HepG2 (cell line): ENCODE measurements at regions not wholly inside any gene's neighbourhood (a gene's known extent, or its start where the extent isn't known, plus 50 kb on each side); places are given as distances from the start of the nearest gene placed in this dataset.

Experiments
- FOSL2 ChIP-seq: sonication (generic); formaldehyde crosslinking; IDR thresholded peaks from 2 replicates; pipeline ENCODE4 v1.4.0; 2020; ENCODE audit warnings: missing genetic modification reagents
- HCFC1 ChIP-seq: fragments of 150-350 bp; IDR thresholded peaks from 2 replicates; pipeline ENCODE4 v1.6.1; 2014; ENCODE audit warnings: low read depth, low read length
- HMG20B ChIP-seq: conservative IDR thresholded peaks from 2 replicates; pipeline ENCODE4 v1.6.1; 2016; ENCODE audit warnings: missing genetic modification reagents, missing compliant biosample characterization
- HNF4G ChIP-seq, 2 experiments: sonication (generic) in 1 of 2; formaldehyde crosslinking in 1 of 2; IDR thresholded peaks; 2 replicates each; pipeline versions ENCODE4 v1.4.0 to v1.6.1; 2011 to 2020; ENCODE audit warnings: borderline replicate concordance in 2 of 2, low read depth in 2 of 2, mild to moderate bottlenecking in 2 of 2, low read length in 1 of 2, missing genetic modification reagents in 1 of 2, moderate library complexity in 1 of 2
- HNRNPK ChIP-seq: fragments of 200-400 bp; formaldehyde crosslinking; IDR thresholded peaks from 2 replicates; pipeline ENCODE4 v1.6.1; 2018; ENCODE audit warnings: low read length, low read depth, moderate library complexity, mild to moderate bottlenecking; ENCODE audit not compliant: poor library complexity, severe bottlenecking
- ISX ChIP-seq: sonication (generic); formaldehyde crosslinking; conservative IDR thresholded peaks from 2 replicates; pipeline ENCODE4 v1.5.0; 2020; ENCODE audit warnings: missing genetic modification reagents
- SMAD1 ChIP-seq: sonication (generic); formaldehyde crosslinking; IDR thresholded peaks from 2 replicates; pipeline ENCODE4 v1.4.0; 2020; ENCODE audit warnings: missing genetic modification reagents, low read depth, mild to moderate bottlenecking, borderline replicate concordance
- ZNF670 ChIP-seq: sonication (generic); formaldehyde crosslinking; IDR thresholded peaks from 2 replicates; pipeline ENCODE4 v1.8.0; 2022; ENCODE audit warnings: mild to moderate bottlenecking, missing genetic modification reagents, borderline replicate concordance
- ZNF781 ChIP-seq: sonication (generic); formaldehyde crosslinking; IDR thresholded peaks from 2 replicates; pipeline ENCODE4 v1.5.1; 2020; ENCODE audit warnings: borderline replicate concordance, mild to moderate bottlenecking, missing genetic modification reagents; ENCODE audit errors: not compliant biosample characterization
- TF ChIP-seq, protein P1 (sequence below): sonication (generic); formaldehyde crosslinking; IDR thresholded peaks from 2 replicates; pipeline ENCODE4 v1.4.0; 2020; ENCODE audit warnings: mild to moderate bottlenecking, missing genetic modification reagents
- TF ChIP-seq, protein P2 (sequence below): sonication (generic); formaldehyde crosslinking; IDR thresholded peaks from 2 replicates; pipeline ENCODE4 v1.5.0; 2020; ENCODE audit warnings: missing genetic modification reagents, mild to moderate bottlenecking, borderline replicate concordance
- TF ChIP-seq, protein P3 (sequence below): sonication (generic); formaldehyde crosslinking; IDR thresholded peaks from 2 replicates; pipeline ENCODE4 v1.5.1; 2020; ENCODE audit warnings: missing genetic modification reagents, mild to moderate bottlenecking, borderline replicate concordance
- TF ChIP-seq, protein P4 (sequence below): sonication (generic); formaldehyde crosslinking; IDR thresholded peaks from 2 replicates; pipeline ENCODE4 v1.5.1; 2020; ENCODE audit warnings: missing genetic modification reagents, mild to moderate bottlenecking, borderline replicate concordance
- TF ChIP-seq, protein P5 (sequence below): sonication (generic); formaldehyde crosslinking; IDR thresholded peaks from 2 replicates; pipeline ENCODE4 v1.5.0; 2020; ENCODE audit warnings: mild to moderate bottlenecking, low read depth, missing genetic modification reagents, borderline replicate concordance

DNA sequence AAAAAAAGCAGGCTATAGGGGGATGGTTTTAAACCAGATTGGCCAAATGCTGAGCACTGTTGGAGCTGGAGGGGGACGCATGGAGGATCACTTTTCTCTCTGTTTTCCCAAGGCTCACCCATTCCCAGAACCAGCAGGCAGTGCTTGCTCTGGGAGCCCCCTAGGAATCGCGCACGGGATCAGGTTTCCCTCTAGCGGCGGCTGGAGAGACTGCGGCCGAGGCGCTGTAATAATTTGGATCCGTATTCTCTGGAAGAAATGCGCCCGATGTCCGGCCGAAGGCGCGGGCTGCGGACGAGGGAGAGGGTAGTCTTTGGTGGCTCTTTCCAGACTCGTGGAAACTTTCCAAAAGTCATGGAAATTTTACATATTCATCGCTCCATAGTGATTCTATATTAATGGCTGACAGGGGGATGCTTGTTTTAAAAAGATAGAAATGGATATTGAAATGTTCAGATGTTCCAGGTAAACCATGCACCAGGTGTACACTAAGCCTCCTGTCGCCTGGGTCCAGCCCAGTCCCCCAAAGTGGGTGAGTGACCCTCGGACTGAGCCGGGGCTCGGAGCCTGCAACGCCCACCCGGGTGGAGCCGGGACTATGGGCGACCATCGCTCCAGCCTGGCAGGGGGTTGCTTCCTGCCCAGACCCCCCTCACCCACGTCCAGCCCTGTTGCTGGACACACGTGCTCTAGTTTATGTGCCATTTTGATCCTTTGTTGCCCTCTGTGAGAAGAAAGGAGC lies 78.7 kb upstream of the PHACTR3 start (continued):
- TF ChIP-seq, protein P1, sequence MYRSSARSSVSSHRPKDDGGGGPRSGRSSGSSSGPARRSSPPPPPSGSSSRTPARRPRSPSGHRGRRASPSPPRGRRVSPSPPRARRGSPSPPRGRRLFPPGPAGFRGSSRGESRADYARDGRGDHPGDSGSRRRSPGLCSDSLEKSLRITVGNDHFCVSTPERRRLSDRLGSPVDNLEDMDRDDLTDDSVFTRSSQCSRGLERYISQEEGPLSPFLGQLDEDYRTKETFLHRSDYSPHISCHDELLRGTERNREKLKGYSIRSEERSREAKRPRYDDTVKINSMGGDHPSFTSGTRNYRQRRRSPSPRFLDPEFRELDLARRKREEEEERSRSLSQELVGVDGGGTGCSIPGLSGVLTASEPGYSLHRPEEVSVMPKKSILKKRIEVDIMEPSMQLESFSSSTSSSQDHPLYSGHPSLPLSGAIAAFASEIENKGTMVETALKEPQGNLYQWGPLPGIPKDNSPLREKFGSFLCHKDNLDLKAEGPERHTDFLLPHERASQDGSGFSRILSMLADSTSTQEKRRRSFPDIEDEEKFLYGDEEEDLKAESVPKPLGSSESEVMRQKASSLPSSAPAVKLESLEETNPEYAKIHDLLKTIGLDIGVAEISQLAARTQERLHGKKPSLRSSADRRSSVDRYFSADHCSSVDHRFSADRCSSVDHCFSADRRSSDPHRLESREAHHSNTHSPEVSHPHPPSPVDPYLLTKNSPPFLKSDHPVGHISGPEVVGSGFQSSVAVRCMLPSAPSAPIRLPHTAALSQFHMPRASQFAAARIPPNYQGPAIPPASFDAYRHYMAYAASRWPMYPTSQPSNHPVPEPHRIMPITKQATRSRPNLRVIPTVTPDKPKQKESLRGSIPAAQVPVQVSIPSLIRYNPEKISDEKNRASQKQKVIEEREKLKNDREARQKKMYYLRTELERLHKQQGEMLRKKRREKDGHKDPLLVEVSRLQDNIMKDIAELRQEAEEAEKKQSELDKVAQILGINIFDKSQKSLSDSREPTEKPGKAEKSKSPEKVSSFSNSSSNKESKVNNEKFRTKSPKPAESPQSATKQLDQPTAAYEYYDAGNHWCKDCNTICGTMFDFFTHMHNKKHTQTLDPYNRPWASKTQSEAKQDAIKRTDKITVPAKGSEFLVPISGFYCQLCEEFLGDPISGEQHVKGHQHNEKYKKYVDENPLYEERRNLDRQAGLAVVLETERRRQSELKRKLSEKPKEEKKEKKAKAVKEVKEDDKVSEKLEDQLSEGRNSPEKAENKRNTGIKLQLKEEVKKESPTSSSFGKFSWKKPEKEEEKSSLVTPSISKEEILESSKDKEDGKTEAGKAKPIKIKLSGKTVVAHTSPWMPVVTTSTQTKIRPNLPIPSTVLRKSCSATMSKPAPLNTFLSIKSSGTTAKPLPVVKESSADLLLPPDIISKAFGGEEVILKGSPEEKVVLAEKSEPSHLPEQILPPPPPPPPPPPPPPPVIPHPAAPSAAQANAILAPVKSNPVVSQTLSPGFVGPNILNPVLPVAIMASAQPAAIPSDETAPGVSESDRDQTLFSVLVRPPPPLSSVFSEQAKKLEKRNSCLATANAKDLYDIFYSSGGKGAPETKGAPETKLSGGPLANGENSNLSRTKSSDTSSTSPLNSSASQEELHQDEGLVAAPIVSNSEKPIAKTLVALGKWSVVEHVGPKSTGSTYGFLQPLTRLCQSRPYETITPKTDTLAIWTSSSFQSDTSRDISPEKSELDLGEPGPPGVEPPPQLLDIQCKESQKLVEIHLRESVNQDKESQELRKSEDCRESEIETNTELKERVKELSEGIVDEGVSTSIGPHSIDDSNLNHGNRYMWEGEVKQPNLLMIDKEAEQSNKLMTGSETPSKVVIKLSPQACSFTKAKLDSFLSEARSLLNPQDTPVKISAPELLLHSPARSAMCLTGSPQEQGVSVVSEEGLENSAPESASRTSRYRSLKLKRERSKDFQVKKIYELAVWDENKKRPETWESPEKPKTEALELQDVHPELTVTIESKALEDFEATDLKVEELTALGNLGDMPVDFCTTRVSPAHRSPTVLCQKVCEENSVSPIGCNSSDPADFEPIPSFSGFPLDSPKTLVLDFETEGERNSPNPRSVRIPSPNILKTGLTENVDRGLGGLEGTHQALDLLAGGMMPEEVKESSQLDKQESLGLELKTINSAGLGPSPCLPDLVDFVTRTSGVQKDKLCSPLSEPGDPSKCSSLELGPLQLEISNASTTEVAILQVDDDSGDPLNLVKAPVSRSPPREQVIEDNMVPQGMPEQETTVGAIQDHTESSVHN (CRISPR knock-in tag), result no peak
- TF ChIP-seq ISX (CRISPR knock-in tag) (no peak), HMG20B (CRISPR knock-in tag) (no peak), FOSL2 (CRISPR knock-in tag) (0 out of 2 replicates have a peak, but pooled peaks have one; percentile 7), ZNF781 (CRISPR knock-in tag) (no peak), HCFC1 (no peak), ZNF670 (CRISPR knock-in tag) (no peak), SMAD1 (CRISPR knock-in tag) (no peak), HNRNPK (no peak), HNF4G (IDR thresholded peaks at IDR 0.05; ENCODE audit: borderline replicate concordance, low read depth, low read length) (no peak), HNF4G (CRISPR knock-in tag; IDR thresholded peaks at IDR 0.05; ENCODE audit: borderline replicate concordance, low read depth) (no peak)
- TF ChIP-seq, protein P2, sequence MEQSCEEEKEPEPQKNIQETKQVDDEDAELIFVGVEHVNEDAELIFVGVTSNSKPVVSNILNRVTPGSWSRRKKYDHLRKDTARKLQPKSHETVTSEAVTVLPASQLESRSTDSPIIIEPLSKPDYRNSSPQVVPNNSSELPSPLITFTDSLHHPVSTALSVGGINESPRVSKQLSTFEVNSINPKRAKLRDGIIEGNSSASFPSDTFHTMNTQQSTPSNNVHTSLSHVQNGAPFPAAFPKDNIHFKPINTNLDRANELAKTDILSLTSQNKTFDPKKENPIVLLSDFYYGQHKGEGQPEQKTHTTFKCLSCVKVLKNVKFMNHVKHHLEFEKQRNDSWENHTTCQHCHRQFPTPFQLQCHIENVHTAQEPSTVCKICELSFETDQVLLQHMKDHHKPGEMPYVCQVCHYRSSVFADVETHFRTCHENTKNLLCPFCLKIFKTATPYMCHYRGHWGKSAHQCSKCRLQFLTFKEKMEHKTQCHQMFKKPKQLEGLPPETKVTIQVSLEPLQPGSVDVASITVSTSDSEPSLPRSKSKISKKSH (CRISPR knock-in tag), result no peak
- TF ChIP-seq, protein P3, sequence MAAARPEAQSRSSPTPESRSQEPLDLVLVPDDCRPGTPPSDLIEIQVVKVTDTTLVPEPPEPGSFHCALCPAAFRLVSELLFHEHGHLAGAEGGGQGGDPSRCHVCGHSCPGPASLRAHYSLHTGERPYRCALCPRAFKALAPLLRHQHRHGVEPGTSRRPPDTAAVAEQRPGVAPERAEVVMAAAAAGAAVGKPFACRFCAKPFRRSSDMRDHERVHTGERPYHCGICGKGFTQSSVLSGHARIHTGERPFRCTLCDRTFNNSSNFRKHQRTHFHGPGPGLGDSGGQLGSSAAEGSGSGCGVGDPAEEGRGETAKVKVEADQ (CRISPR knock-in tag), result no peak
- TF ChIP-seq, protein P4, sequence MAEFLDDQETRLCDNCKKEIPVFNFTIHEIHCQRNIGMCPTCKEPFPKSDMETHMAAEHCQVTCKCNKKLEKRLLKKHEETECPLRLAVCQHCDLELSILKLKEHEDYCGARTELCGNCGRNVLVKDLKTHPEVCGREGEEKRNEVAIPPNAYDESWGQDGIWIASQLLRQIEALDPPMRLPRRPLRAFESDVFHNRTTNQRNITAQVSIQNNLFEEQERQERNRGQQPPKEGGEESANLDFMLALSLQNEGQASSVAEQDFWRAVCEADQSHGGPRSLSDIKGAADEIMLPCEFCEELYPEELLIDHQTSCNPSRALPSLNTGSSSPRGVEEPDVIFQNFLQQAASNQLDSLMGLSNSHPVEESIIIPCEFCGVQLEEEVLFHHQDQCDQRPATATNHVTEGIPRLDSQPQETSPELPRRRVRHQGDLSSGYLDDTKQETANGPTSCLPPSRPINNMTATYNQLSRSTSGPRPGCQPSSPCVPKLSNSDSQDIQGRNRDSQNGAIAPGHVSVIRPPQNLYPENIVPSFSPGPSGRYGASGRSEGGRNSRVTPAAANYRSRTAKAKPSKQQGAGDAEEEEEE (CRISPR knock-in tag), result no peak
- TF ChIP-seq, protein P5, sequence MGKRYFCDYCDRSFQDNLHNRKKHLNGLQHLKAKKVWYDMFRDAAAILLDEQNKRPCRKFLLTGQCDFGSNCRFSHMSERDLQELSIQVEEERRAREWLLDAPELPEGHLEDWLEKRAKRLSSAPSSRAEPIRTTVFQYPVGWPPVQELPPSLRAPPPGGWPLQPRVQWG, result no peak
